GM12865 (cell line): ENCODE measurements at regions not wholly inside any gene's neighbourhood (a gene's known extent, or its start where the extent isn't known, plus 50 kb on each side); places are given as distances from the start of the nearest gene placed in this dataset.
"Not testable (repeated sequence)": the region's sequence is repeated elsewhere in the genome, so short reads cannot be mapped to it uniquely, and the experiment has no call there.

Source experiments
- DNase-seq: peaks from one replicate; pipeline ENCODE4 v3.0.0; 2010; ENCODE audit warnings: low read depth
- H3K4me3 ChIP-seq: 2 replicates; pipeline ENCODE4 v1.5.1; 2011; ENCODE audit warnings: mild to moderate bottlenecking, low read depth, low read length, control low read depth
- TF ChIP-seq, protein P1 (sequence below): IDR thresholded peaks from 2 replicates; pipeline ENCODE4 v1.5.1; 2011; ENCODE audit warnings: low read length, control low read depth, low read depth, inconsistent platforms; ENCODE audit not compliant: insufficient read depth; ENCODE audit errors: missing control alignments

DNA sequence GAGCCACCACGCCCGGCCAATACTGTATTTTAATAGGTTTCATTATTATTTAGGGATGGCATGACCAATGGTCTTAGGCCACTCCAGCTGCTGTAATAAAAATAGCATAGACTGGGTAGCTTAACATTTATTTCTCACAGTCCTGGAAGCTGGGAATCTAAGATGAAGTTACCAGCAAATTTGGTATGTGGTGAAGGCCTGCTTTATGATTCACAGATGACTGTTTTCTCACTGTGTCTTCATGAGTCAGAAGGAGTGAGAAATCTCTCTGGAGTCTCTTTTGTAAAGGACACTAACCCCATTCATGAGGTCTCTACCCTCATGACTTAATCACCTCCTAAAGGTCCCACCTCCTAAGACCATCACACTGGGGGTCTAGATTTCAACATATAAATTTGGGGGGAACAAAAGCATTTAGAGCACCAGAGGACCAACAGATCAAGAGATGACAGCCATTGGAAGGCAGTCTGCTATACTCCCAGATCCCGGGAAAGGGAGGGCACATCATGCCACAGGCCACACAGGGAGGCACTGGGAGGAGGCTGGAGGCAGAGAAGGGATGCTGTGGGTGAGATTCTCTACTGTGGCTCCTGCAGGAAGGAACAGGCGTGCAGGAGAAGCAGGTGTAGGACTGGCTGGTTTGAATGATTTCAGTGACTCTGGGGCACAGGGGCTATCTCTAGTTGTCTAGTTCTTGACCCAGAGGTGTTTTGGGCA lies 335.8 kb upstream of the SFRP2 start:
- TF ChIP-seq, protein P1, sequence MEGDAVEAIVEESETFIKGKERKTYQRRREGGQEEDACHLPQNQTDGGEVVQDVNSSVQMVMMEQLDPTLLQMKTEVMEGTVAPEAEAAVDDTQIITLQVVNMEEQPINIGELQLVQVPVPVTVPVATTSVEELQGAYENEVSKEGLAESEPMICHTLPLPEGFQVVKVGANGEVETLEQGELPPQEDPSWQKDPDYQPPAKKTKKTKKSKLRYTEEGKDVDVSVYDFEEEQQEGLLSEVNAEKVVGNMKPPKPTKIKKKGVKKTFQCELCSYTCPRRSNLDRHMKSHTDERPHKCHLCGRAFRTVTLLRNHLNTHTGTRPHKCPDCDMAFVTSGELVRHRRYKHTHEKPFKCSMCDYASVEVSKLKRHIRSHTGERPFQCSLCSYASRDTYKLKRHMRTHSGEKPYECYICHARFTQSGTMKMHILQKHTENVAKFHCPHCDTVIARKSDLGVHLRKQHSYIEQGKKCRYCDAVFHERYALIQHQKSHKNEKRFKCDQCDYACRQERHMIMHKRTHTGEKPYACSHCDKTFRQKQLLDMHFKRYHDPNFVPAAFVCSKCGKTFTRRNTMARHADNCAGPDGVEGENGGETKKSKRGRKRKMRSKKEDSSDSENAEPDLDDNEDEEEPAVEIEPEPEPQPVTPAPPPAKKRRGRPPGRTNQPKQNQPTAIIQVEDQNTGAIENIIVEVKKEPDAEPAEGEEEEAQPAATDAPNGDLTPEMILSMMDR: no peak
- no peak for DNase-seq
- no peak overlapping the region for H3K4me3 ChIP-seq

DNA sequence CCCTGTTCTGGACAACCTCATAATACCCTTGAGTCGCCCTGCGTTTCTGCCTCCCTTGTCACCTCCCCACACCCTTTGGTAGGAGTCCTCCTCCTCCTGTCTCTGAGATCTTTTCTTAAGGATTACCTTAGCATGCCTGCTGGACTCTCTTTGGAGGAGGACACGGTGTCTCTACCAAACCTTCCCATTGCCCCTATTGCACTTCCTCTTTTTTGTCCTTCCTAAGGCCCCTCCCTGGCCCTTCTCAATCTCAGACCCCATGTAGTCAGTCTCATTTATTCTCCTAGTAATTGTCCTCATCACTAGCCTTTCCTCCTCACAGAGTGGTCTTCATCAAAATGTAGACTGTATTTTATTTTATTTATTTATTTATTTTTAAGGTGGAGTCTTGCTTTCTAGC lies 335.0 kb upstream of the SFRP2 start:
- no peak overlapping the region for H3K4me3 ChIP-seq
- DNase-seq: no peak
- TF ChIP-seq, protein P1: no peak

DNA sequence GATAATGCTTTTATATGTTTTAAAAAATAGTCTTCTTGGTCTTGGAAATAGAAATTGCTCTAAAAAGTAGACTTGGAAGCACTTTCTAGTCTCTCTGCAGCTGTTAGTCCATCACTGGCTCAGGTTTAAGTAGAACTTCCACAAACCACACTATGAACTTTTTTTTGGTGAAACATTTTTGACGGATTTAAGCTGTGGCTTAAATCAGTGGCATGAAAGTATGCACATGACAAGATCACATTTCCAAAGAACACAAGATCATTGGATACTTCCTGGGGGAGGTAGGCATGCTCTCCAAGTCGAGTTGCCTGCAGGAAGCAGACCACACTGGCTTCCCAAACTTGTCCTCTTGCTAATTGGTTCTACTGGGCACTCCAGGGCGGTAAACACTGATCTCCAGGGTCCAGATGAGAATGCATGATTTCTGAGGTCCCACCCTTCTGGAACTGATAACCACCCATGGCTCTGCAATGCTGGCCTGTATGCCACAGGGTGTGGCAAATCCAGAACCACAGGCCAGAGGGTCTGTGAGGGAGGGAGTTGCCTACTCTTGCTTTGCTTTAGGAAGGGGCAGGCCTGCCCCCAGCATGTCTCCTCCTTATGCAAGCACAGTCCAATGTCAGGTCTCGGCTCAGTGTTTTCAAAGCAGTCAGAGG lies 331.9 kb upstream of the SFRP2 start:
- TF ChIP-seq, protein P1: no peak
- DNase-seq: no peak

DNA sequence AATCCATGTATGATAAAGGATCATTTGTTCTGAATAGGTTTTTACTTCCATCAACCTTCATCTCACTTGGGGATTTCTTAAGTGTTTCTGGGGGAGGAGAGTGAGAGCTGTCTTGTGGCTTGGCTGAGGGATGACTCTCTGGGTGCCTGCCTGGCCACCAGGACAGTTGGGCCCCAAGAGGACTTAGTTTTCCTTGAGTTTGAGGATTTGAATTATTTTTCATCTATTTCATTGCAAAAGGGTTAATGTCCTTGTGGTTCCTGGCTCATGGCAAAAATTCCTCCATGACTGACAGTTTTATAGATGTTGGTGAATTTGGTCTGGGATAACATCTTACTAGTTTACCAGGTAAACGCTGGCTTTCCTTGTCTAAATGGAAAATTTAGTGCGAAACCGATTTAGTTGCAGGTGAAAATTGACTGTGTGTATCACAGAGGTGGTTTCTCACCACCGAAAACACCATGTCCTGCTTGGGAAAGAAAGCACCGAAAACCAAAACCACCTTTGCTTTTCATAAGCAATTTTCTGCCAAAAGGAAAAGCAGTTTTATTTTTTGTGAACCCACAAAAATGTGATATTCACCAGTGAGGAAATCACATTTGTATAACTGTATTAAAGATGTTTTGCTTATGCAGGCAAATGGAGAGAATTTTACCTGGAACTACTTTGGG lies 331.3 kb upstream of the SFRP2 start:
- TF ChIP-seq, protein P1: no peak
- no peak overlapping the region for H3K4me3 ChIP-seq
- no peak for DNase-seq

More for the DNA sequence above, 331.9 kb upstream of the SFRP2 start:
- H3K4me3 ChIP-seq: no peak overlapping the region

DNA sequence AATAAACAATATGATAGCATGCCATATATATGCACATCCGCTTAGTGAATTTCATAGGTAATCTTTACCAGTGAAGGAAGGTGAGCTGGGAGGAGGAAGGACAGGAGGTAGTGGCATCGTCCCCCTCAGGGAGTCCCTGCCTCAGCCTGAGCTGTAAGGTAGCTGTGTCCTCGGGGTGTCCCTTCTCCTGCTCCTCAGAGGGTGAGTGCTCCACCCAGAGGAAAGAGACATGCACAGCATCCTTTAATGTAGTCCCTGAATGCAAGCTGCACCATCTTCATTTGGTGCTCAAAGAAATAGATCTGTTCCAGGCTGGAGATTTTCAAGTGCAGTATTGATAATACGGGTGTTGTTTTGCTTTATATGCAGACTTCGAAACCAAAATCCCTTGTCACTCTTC lies 330.4 kb upstream of the SFRP2 start:
- TF ChIP-seq, protein P1: peak; percentile 48
- DNase-seq: peak; percentile 29
- H3K4me3 ChIP-seq: no peak overlapping the region

DNA sequence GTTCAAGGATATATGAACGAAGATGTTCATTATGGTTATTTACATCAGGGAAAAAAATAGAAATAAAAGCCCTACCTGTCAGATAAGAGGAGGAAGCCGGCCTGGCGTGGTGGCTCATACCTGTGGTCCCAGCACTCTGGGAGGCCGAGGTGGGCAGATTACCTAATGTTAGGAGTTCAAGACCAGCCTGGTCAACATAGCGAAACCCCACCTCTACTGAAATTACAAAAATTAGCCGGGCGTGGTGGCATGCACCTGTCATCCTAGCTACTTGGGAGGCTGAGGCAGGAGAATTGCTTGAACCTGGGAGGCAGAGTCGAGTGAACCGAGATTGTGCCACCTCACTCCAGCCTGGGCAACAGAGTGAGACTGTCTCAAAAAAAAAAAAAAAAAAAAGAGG lies 328.8 kb upstream of the SFRP2 start:
- not testable (repeated sequence) for DNase-seq, H3K4me3 ChIP-seq

DNA sequence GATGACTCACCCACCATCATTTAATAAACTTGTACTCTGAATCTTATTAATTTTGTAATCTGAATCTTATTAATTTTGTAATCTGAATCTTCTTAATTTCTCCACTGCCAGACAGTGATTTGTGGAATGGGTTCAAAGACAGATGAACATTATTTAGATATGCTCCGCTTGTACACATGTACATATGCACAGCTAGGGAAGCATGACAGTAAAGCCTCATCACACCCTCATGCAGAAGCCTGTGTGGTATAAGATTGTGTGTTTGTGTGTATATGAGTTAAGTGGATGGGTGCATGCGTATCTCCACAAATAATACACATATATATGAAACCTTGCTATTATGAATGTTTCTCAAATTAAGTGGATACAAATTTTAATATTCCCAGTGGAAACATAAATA lies 318.5 kb upstream of the SFRP2 start:
- TF ChIP-seq, protein P1: no peak
- H3K4me3 ChIP-seq: no peak overlapping the region
- no peak for DNase-seq
